ENCODE measurements at regions not wholly inside any gene's neighbourhood (a gene's known extent, or its start where the extent isn't known, plus 50 kb on each side); places are given as distances from the start of the nearest gene placed in this dataset.

DNA sequence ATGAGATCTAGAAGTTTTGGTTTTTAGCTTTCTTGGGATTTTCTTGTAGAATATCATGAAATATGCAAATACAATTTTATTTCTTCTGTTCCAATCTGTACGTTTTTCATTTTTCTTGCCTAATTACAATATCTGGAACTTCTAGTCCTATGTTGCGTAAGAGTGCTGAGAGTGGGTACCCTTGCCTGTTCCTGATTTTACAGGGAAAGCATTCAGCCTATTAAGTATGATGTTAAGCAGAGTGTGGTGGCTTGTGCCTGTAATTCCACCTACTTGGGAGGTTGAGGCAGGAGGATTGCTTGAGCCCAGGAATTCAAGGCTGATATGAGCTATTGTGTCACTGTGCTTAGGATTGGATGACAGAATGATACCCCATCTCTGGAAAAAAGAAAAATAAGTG lies 210.2 kb upstream of the ITGA1 start:
- TF ChIP-seq RUNX3 (IDR thresholded peaks at IDR 0.05; ENCODE audit: low read length), result no peak
- TF ChIP-seq POLR2A (IDR thresholded peaks at IDR 0.05; ENCODE audit: low read depth, low read length), result no peak
- TF ChIP-seq TARDBP (IDR thresholded peaks at IDR 0.05; ENCODE audit: borderline replicate concordance), result no peak
- TF ChIP-seq EZH2 (IDR thresholded peaks at IDR 0.05; ENCODE audit: borderline replicate concordance, control insufficient read depth, low read depth, low read length), result no peak
- no peak for TF ChIP-seq CTCF (IDR thresholded peaks at IDR 0.05 in 2 of 3, conservative IDR thresholded peaks at IDR 0.05 in 1 of 3; ENCODE audit: control insufficient read depth in 2 of 3, extremely low read depth in 1 of 3, insufficient read depth in 1 of 3, low read depth in 3 of 3, low read length in 3 of 3)
- TF ChIP-seq ATF2 (IDR thresholded peaks at IDR 0.05; ENCODE audit: low read length), result no peak
- no peak for TF ChIP-seq RCOR1 (conservative IDR thresholded peaks at IDR 0.05; ENCODE audit: low read depth, low read length)
- TF ChIP-seq MTA2 (IDR thresholded peaks at IDR 0.05; ENCODE audit: low read depth), result no peak
- no peak for TF ChIP-seq EED (IDR thresholded peaks at IDR 0.05; ENCODE audit: low read depth)
- no peak for TF ChIP-seq BRCA1 (IDR thresholded peaks at IDR 0.05; ENCODE audit: low read depth, low read length)
